ENCODE measurements at regions not wholly inside any gene's neighbourhood (a gene's known extent, or its start where the extent isn't known, plus 50 kb on each side); places are given as distances from the start of the nearest gene placed in this dataset.
"Not testable (repeated sequence)": the region's sequence is repeated elsewhere in the genome, so short reads cannot be mapped to it uniquely, and the experiment has no call there.

- Histone ChIP-seq H3K27ac (no peak overlapping the region), H3K4me2 (no peak overlapping the region), H4K20me1 (ENCODE audit: insufficient read depth) (no peaks in the 10 kb centered on the region), H3K4me1 (ENCODE audit: low read depth, poor library complexity, severe bottlenecking) (no peaks in the 10 kb centered on the region), H3K9ac (no peak overlapping the region), H2AFZ (ENCODE audit: low read depth) (no peak overlapping the region), H3K36me3 (ENCODE audit: insufficient read depth) (no peaks in the 10 kb centered on the region), H3K79me2 (ENCODE audit: insufficient read depth, low read depth) (no peaks in the 10 kb centered on the region), H3K4me3 (IDR thresholded peaks at IDR 0.05; ENCODE audit: insufficient read depth, low read depth, low read length) (no peak overlapping the region), H3K27me3 (ENCODE audit: insufficient read depth, low read depth) (no peaks in the 10 kb centered on the region)
- no peak for TF ChIP-seq CTCF (conservative IDR thresholded peaks at IDR 0.05; ENCODE audit: low read depth, low read length)
These were observed 60.2 kb upstream of the CFAP126 start for GRCh38 chr1:161427733-161428516.

GRCh38 chr1:161422914-161423313 lies 55.2 kb upstream of the CFAP126 start:
- not testable (repeated sequence) for H4K20me1 ChIP-seq (ENCODE audit: insufficient read depth); H2AFZ ChIP-seq (ENCODE audit: low read depth); H3K79me2 ChIP-seq (ENCODE audit: insufficient read depth, low read depth); H3K9ac ChIP-seq; H3K4me3 ChIP-seq (IDR thresholded peaks at IDR 0.05; ENCODE audit: insufficient read depth, low read depth, low read length); H3K27ac ChIP-seq; H3K36me3 ChIP-seq (ENCODE audit: insufficient read depth); H3K4me2 ChIP-seq; H3K27me3 ChIP-seq (ENCODE audit: insufficient read depth, low read depth)
- peaks cover 16% of the 10 kb centered on the region for H3K4me1 ChIP-seq (ENCODE audit: low read depth, poor library complexity, severe bottlenecking)

GRCh38 chr1:161421456-161421855 lies 53.8 kb upstream of the CFAP126 start:
- TF ChIP-seq CTCF (conservative IDR thresholded peaks at IDR 0.05; ENCODE audit: low read depth, low read length) = no peak
- Histone ChIP-seq H3K27ac (peak overlapping the region; percentile 26), H3K27me3 (ENCODE audit: insufficient read depth, low read depth) (no peaks in the 10 kb centered on the region), H3K9ac (peak overlapping the region; percentile 7), H3K4me3 (IDR thresholded peaks at IDR 0.05; ENCODE audit: insufficient read depth, low read depth, low read length) (no peak overlapping the region), H3K36me3 (ENCODE audit: insufficient read depth) (no peaks in the 10 kb centered on the region), H3K4me2 (peak overlapping the region; percentile 37), H3K79me2 (ENCODE audit: insufficient read depth, low read depth) (no peaks in the 10 kb centered on the region), H2AFZ (ENCODE audit: low read depth) (peak overlapping the region; percentile 56), H3K4me1 (ENCODE audit: low read depth, poor library complexity, severe bottlenecking) (peaks cover 21% of the 10 kb centered on the region), H4K20me1 (ENCODE audit: insufficient read depth) (no peaks in the 10 kb centered on the region)

GRCh38 chr1:161420763-161421455 lies 53.2 kb upstream of the CFAP126 start:
- Histone ChIP-seq H3K4me1 (ENCODE audit: low read depth, poor library complexity, severe bottlenecking) (peaks cover 21% of the 10 kb centered on the region), H3K27me3 (ENCODE audit: insufficient read depth, low read depth) (no peaks in the 10 kb centered on the region), H2AFZ (ENCODE audit: low read depth) (peak overlapping the region; percentile 56), H3K79me2 (ENCODE audit: insufficient read depth, low read depth) (no peaks in the 10 kb centered on the region), H3K4me3 (IDR thresholded peaks at IDR 0.05; ENCODE audit: insufficient read depth, low read depth, low read length) (peak overlapping the region; percentile 30), H3K9ac (peak overlapping the region; percentile 7), H3K27ac (peak overlapping the region; percentile 26; the same call in 1 of the 2 replicates), H3K4me2 (peak overlapping the region; percentile 37), H4K20me1 (ENCODE audit: insufficient read depth) (no peaks in the 10 kb centered on the region), H3K36me3 (ENCODE audit: insufficient read depth) (no peaks in the 10 kb centered on the region)
- TF ChIP-seq CTCF (conservative IDR thresholded peaks at IDR 0.05; ENCODE audit: low read depth, low read length) = no peak

GRCh38 chr1:161417536-161417935 lies 49.9 kb upstream of the CFAP126 start:
- H3K4me1 ChIP-seq (ENCODE audit: low read depth, poor library complexity, severe bottlenecking) = peaks cover 21% of the 10 kb centered on the region
- H3K4me2 ChIP-seq; H3K27ac ChIP-seq; H2AFZ ChIP-seq (ENCODE audit: low read depth); H3K4me3 ChIP-seq (IDR thresholded peaks at IDR 0.05; ENCODE audit: insufficient read depth, low read depth, low read length); H3K79me2 ChIP-seq (ENCODE audit: insufficient read depth, low read depth); H3K36me3 ChIP-seq (ENCODE audit: insufficient read depth); H3K9ac ChIP-seq; H4K20me1 ChIP-seq (ENCODE audit: insufficient read depth); H3K27me3 ChIP-seq (ENCODE audit: insufficient read depth, low read depth): not testable (repeated sequence)

All from KMS-11 (cell line).